ENCODE measurements at regions not wholly inside any gene's neighbourhood (a gene's known extent, or its start where the extent isn't known, plus 50 kb on each side); places are given as distances from the start of the nearest gene placed in this dataset.

DNA sequence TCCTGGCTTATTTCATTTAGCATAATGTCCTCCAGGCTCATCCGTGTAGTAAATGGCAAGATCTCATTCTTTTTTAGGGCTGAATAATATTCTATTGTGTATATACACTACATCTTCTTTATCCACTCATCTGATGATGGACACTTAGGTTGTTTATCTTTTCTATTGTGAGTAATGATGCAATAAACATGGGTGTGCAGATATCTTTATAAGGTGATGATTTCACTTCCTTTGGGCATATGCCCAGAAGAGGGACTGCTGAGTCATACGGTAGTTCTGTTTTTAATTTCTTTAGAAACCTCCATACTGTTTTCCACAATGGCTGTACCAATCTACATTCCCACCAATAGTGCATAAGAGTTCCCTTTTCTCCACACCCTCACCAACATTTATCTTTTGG lies 317.6 kb upstream of the CNKSR2 start:
- Mint-ChIP-seq H3K36me3 (ENCODE audit: low read depth) (no peaks in the 10 kb centered on the region), H3K4me3 (no peak overlapping the region), H3K27me3 (no peaks in the 10 kb centered on the region), H3K9me3 (peaks cover 6% of the 10 kb centered on the region), H3K27ac (no peak overlapping the region), H3K4me1 (ENCODE audit: low read depth) (no peaks in the 10 kb centered on the region)

DNA sequence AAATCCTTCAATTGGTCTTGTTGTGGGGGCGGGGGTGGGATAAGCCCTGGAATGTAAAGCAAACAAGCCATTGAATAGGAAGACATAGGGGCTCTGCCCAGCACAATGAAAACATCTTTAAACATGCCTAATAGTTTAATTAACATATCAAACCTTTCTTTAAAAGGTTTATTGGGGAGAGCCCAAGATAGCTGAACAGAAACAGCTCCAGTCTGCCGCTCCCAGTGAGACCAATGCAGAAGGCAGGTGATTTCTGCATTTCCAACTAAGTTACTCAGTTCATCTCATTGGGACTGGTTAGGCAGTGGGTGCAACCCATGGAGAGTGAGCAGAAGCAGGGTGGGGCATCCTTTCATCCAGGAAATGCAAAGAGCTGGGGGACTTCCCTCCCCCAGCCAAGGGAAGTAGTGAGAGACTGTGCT lies 327.2 kb upstream of the CNKSR2 start:
- Mint-ChIP-seq H3K9me3 (peaks cover 3% of the 10 kb centered on the region), H3K36me3 (ENCODE audit: low read depth) (no peaks in the 10 kb centered on the region), H3K4me3 (no peak overlapping the region), H3K4me1 (ENCODE audit: low read depth) (no peaks in the 10 kb centered on the region), H3K27me3 (peaks cover 9% of the 10 kb centered on the region), H3K27ac (no peak overlapping the region)

DNA sequence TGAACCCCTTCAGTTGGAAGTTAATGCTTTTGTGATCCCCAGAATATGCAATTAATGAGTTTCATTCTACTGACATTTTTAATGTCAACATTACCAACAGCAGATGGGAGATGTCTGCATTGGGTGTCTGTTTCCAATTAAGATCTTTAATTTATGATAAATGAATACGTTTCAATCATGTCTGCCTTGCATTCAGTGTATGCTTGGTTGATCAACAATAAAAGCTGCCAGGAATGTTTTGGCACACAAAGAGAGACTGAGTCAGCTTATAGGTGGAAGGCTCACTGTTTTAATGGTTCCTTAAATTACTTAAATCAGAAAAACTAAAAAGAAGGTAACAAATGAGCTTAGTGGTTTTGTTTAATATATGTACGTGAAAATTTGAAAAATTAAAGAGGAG lies 359.9 kb upstream of the CNKSR2 start:
- H3K27me3 Mint-ChIP-seq = no peaks in the 10 kb centered on the region
- no peaks in the 10 kb centered on the region for H3K4me1 Mint-ChIP-seq (ENCODE audit: low read depth)
- H3K27ac Mint-ChIP-seq = no peak overlapping the region
- H3K36me3 Mint-ChIP-seq (ENCODE audit: low read depth) = no peaks in the 10 kb centered on the region
- H3K4me3 Mint-ChIP-seq = no peak overlapping the region
- no peaks in the 10 kb centered on the region for H3K9me3 Mint-ChIP-seq

- Mint-ChIP-seq H3K9me3 (no peaks in the 10 kb centered on the region), H3K36me3 (ENCODE audit: low read depth) (no peaks in the 10 kb centered on the region), H3K4me3 (no peak overlapping the region), H3K4me1 (ENCODE audit: low read depth) (no peaks in the 10 kb centered on the region), H3K27ac (no peak overlapping the region), H3K27me3 (no peaks in the 10 kb centered on the region)
Measured at GRCh38 chrX:21004835-21005234, 369.4 kb upstream of the CNKSR2 start.

DNA sequence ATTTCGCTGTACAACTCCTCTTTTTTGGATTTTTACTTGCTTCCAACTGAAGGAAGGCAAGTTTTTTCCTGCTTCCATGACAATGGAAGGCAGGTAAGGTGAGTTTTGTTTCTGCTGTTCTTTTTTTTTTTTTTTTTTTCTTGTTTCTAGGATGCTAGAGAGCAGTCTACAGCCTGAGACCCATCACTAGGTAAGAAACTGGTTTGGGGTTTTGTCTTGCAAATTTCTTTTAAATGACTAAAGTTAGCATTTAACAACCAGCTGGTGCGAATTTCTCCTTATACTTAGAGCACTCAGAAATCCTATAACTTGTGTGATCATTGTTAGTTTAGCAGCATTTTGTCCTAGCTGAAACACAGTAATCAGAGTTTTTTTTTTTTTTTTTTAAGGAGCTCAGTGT lies 378.4 kb upstream of the CNKSR2 start:
- Mint-ChIP-seq H3K9me3 (no peaks in the 10 kb centered on the region), H3K27ac (no peak overlapping the region), H3K36me3 (ENCODE audit: low read depth) (no peaks in the 10 kb centered on the region), H3K4me3 (no peak overlapping the region), H3K4me1 (ENCODE audit: low read depth) (no peaks in the 10 kb centered on the region), H3K27me3 (no peaks in the 10 kb centered on the region)

DNA sequence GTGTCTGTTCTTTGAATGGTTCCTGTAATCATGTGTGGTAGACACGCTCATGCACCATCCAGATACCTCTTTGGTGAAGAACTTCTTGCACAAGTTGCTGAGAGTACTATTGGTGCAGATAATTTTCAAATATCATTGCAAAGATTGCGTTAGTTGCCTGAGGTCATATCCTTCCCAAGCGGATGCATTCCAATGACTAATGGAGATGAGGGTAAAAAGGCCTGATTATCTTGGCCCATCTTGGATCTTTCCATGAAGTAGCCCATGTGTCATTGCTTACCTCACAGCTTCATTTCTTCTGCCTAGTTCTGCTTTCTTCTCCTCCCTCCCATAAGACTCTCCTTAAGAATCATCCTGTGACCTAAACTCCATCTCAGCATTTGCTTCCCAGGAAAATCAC lies 384.9 kb upstream of the CNKSR2 start:
- no peaks in the 10 kb centered on the region for H3K27me3 Mint-ChIP-seq
- no peaks in the 10 kb centered on the region for H3K36me3 Mint-ChIP-seq (ENCODE audit: low read depth)
- no peaks in the 10 kb centered on the region for H3K4me1 Mint-ChIP-seq (ENCODE audit: low read depth)
- no peak overlapping the region for H3K4me3 Mint-ChIP-seq
- H3K9me3 Mint-ChIP-seq = no peaks in the 10 kb centered on the region
- H3K27ac Mint-ChIP-seq = no peak overlapping the region

DNA sequence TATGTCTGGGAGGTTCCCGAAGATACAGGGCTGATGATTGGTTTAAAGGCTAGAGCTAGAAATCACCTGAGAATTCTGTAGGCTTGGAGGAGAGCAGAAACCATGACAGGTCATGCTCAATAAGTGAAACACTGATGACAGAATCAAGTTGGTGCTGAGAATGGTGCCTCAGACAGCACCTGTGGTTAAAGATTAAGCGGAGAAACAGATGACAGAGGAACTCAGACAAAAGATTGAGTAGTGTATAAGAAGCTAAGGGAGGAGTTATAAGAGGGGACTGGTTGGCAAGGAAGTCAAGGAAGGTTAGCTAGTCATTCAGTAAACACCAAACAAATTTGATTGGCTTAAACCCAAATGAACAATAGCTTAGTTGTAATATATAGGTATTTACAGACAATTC lies 385.4 kb upstream of the CNKSR2 start:
- Mint-ChIP-seq H3K36me3 (ENCODE audit: low read depth) (no peaks in the 10 kb centered on the region), H3K27me3 (no peaks in the 10 kb centered on the region), H3K9me3 (no peaks in the 10 kb centered on the region), H3K27ac (no peak overlapping the region), H3K4me1 (ENCODE audit: low read depth) (no peaks in the 10 kb centered on the region), H3K4me3 (no peak overlapping the region)

GRCh38 chrX:20988118-20988517 lies 386.1 kb upstream of the CNKSR2 start:
- Mint-ChIP-seq H3K27ac (no peak overlapping the region), H3K9me3 (no peaks in the 10 kb centered on the region), H3K4me1 (ENCODE audit: low read depth) (no peaks in the 10 kb centered on the region), H3K36me3 (ENCODE audit: low read depth) (no peaks in the 10 kb centered on the region), H3K4me3 (no peak overlapping the region), H3K27me3 (no peaks in the 10 kb centered on the region)

DNA sequence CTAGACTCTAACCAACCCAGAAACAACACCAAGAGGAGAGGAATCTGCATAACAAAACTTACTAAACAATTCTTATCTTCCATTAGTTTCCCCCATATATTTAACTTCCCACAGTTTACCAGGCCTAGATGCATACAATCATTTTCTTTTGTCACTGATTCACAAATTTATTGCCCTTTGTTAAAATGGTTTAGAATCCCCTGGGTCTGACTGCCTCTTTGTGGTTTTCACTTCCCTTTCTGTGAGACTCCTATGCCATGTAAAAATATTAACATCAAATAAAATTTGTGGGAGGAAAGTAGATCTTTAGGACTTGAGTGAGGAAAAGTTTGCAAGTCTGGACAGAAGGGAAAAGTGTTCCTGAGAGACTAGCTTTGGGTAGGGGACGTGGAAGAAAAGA lies 393.8 kb upstream of the CNKSR2 start:
- H3K36me3 Mint-ChIP-seq (ENCODE audit: low read depth) = no peaks in the 10 kb centered on the region
- H3K4me3 Mint-ChIP-seq = no peak overlapping the region
- no peaks in the 10 kb centered on the region for H3K27me3 Mint-ChIP-seq
- no peaks in the 10 kb centered on the region for H3K4me1 Mint-ChIP-seq (ENCODE audit: low read depth)
- H3K27ac Mint-ChIP-seq = no peak overlapping the region
- H3K9me3 Mint-ChIP-seq = no peaks in the 10 kb centered on the region

DNA sequence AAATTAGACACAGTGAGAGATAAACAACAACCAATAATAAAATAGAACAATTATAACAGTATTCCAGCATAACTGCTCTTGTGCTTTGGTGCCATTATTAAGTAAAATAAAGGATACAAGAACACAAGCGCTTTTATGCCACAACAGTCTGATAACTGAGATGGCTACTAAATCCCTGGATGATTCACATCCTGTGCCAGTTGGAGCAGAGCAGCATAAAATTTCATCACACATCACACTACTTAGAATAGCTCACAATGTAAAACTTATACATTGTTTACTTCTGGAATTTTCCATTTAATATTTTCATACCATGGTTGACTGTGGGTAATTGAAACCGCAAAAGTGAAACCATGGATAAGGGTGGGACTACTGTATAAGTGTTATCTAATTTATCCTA lies 399.9 kb upstream of the CNKSR2 start:
- Mint-ChIP-seq H3K36me3 (ENCODE audit: low read depth) (no peaks in the 10 kb centered on the region), H3K4me3 (no peak overlapping the region), H3K4me1 (ENCODE audit: low read depth) (no peaks in the 10 kb centered on the region), H3K27me3 (no peaks in the 10 kb centered on the region), H3K27ac (no peak overlapping the region), H3K9me3 (no peaks in the 10 kb centered on the region)

DNA sequence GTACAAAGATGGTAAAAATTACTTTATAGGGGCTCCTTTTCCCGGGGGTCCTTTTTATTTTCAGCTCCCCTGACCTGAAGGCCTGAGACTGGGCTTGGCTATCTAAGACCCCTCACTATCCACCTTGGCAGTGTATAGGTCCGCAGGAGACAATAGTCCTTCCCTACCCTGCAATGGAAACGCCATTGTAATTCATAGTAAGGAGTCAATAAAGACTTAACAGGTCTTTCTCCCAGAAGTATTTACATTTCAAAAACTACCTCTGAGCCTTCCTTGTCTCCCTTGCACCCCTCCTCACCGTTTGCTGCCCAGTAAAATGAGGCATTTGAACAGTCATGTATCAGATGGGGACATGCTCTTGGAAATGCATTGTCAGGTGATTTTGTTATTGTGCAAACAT lies 401.2 kb upstream of the CNKSR2 start:
- Mint-ChIP-seq H3K36me3 (ENCODE audit: low read depth) (no peaks in the 10 kb centered on the region), H3K4me3 (no peak overlapping the region), H3K27ac (no peak overlapping the region), H3K4me1 (ENCODE audit: low read depth) (no peaks in the 10 kb centered on the region), H3K9me3 (no peaks in the 10 kb centered on the region), H3K27me3 (no peaks in the 10 kb centered on the region)

DNA sequence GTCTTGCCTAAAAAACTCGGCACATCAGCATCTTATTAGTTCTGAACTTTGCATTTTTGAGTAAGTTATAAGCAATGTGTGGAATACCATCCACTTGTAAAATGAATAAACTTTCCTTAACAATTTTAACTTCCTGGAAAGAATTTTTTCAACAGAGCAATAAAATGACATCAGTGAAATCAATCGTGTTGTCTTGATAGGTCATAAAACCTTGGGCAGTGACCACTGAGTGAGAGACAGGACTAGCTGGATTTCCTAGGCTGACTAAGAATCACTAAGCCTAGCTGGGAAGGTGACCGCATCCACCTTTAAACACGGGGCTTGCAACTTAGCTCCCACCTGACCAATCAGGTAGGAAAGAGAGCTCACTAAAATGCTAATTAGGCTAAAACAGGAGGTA lies 403.0 kb upstream of the CNKSR2 start:
- Mint-ChIP-seq H3K9me3 (no peaks in the 10 kb centered on the region), H3K27ac (no peak overlapping the region), H3K36me3 (ENCODE audit: low read depth) (no peaks in the 10 kb centered on the region)

DNA sequence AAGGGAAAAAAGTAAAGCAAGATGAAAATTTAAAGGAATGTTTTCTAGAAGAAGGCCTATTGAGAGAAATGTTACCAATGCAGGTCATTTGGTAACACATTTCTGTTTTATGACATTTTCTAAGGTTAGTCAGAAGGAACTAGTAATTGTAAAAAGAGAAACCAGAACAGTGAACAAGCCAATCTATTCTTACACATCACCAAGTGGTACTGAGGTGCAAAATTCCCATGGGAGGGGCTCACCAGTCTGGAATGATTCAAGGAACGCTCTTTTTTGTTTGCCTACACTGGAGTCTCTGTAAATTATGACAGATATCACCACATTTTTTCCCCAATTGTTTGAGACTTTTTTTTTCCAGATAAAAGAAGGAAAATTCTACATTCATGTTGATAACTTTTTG lies 404.7 kb upstream of the CNKSR2 start:
- Mint-ChIP-seq H3K36me3 (ENCODE audit: low read depth) (no peaks in the 10 kb centered on the region), H3K9me3 (no peaks in the 10 kb centered on the region), H3K4me1 (ENCODE audit: low read depth) (no peaks in the 10 kb centered on the region), H3K4me3 (no peak overlapping the region), H3K27me3 (no peaks in the 10 kb centered on the region), H3K27ac (no peak overlapping the region)

More for the DNA sequence above, 403.0 kb upstream of the CNKSR2 start:
- no peak overlapping the region for H3K4me3 Mint-ChIP-seq
- no peaks in the 10 kb centered on the region for H3K4me1 Mint-ChIP-seq (ENCODE audit: low read depth)
- H3K27me3 Mint-ChIP-seq = no peaks in the 10 kb centered on the region

DNA sequence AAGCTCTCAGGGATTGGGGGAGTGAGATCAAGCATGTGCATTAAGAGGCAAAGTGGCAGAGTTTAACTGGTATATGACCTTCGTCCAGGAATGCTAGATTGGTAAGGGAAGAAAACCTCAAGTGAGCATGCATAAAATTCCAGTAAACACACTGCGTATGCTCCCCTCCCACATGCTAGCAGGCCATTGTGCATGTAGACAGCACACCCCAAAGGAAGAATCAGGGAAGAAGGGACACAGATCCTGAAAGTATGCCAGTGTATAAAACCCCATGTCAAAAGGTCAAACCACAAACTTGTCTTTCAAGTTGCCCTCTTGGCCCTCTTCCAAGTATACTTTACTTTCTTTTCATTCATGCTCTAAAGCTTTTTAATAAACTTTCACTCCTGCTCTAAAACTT lies 405.2 kb upstream of the CNKSR2 start:
- H3K4me1 Mint-ChIP-seq (ENCODE audit: low read depth) = no peaks in the 10 kb centered on the region
- H3K27ac Mint-ChIP-seq = no peak overlapping the region
- H3K9me3 Mint-ChIP-seq = no peaks in the 10 kb centered on the region
- no peaks in the 10 kb centered on the region for H3K27me3 Mint-ChIP-seq
- H3K4me3 Mint-ChIP-seq = no peak overlapping the region
- no peaks in the 10 kb centered on the region for H3K36me3 Mint-ChIP-seq (ENCODE audit: low read depth)

DNA sequence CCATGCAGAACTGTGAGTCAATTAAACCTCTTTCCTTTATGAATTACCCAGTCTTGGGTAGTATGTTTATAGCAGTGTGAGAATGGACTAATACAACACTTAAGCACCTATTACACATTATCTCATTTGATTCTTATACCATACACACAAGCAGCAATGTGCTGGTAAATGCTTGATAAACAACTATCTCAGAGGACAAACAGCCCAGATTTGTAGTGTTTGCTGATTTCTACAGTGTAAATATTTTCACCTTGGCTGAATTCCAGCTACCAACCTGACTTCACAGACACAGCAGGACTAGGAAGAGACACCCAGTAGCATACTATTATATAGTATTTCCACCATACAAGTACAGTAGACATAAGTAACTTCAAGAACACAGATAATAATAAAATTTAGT lies 406.5 kb upstream of the CNKSR2 start:
- peaks cover 7% of the 10 kb centered on the region for H3K9me3 Mint-ChIP-seq
- no peaks in the 10 kb centered on the region for H3K4me1 Mint-ChIP-seq (ENCODE audit: low read depth)
- H3K27ac Mint-ChIP-seq = no peak overlapping the region
- no peaks in the 10 kb centered on the region for H3K27me3 Mint-ChIP-seq
- no peak overlapping the region for H3K4me3 Mint-ChIP-seq
- H3K36me3 Mint-ChIP-seq (ENCODE audit: low read depth) = no peaks in the 10 kb centered on the region

DNA sequence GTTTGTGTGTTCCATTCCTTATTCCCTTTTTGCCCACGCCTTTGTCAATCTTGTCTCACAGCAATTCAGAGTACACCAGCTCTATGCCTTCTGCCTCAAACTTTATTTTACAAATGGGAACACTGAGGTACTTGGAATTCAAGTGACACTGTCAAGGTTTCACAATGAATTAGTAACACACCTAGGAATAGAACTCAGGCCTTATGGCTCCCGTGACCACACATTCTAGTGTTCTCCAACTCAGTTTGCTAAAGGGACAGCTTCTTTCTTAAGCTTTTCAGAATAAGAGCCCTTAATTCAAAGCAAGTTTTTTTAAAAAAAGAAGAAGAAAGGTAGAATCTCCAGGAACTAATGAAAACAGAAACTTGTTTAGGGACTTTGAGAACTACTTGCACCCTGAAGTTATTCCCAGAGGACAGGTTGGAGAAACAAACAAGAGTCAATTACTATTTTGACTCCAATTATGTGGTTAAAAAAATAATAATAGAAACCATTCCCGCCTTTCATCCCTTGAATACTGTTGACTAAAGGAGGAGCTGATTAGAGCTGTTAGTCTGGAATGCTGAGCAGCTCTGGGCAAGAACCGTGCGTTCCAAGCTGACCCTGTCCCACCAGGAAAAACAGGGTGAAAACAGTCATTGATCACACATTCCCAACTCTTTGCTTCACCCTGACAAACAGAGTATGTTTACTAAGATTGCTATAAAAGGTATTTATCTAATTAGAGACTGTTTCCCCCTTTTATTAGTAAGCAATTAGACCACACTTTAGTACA lies 408.8 kb upstream of the CNKSR2 start:
- H3K9me3 Mint-ChIP-seq = peaks cover 7% of the 10 kb centered on the region
- H3K27ac Mint-ChIP-seq = no peak overlapping the region
- no peaks in the 10 kb centered on the region for H3K4me1 Mint-ChIP-seq (ENCODE audit: low read depth)
- no peak overlapping the region for H3K4me3 Mint-ChIP-seq
- no peaks in the 10 kb centered on the region for H3K36me3 Mint-ChIP-seq (ENCODE audit: low read depth)
- no peaks in the 10 kb centered on the region for H3K27me3 Mint-ChIP-seq

All from stimulated activated naive CD8-positive, alpha-beta T cell treated with anti-CD3 and anti-CD28 coated beads, Interleukin-15, Interleukin-2, amounts not matched to agents 100 ng/mL and 50 ng/mL, for 24 hours (primary cell).